Natural killer cell (primary cell): ENCODE measurements at regions not wholly inside any gene's neighbourhood (a gene's known extent, or its start where the extent isn't known, plus 50 kb on each side); places are given as distances from the start of the nearest gene placed in this dataset.

ENCODE experiments used
- ATAC-seq, 3 donors: fragments of 150-1000 bp in 2 of 3; fragments of 200-7000 bp in 1 of 3; cut with Tn5 transposase; 1 replicate in 1 of 3; 2 replicates in 2 of 3; pipeline ENCODE4 v1.10.0; 2021; ENCODE audit warnings: mild to moderate bottlenecking in 2 of 3, moderate library complexity in 2 of 3
- DNase-seq, 2 donors: peaks; one replicate each; pipeline versions ENCODE4 v3.0.0 to v3.0.0-alpha.2; 2013 to 2021; ENCODE audit warnings: mixed read lengths in 1 of 2
- H3K27ac ChIP-seq: one replicate; pipeline ENCODE4 v1.5.1; 2013; ENCODE audit warnings: mild to moderate bottlenecking, low read length
- H3K27me3 ChIP-seq: one replicate; pipeline ENCODE4 v1.6.1; 2013; ENCODE audit warnings: low read length; ENCODE audit not compliant: control insufficient read depth, insufficient read depth
- H3K36me3 ChIP-seq: one replicate; pipeline ENCODE4 v1.6.1; 2013; ENCODE audit warnings: low read length; ENCODE audit not compliant: control insufficient read depth, insufficient read depth
- H3K4me1 ChIP-seq: one replicate; pipeline ENCODE4 v1.6.1; 2013; ENCODE audit warnings: low read length; ENCODE audit not compliant: control insufficient read depth, insufficient read depth
- H3K4me3 ChIP-seq: one replicate; pipeline ENCODE4 v1.5.1; 2013; ENCODE audit warnings: low read length
- H3K9me3 ChIP-seq: one replicate; pipeline ENCODE4 v1.6.1; 2013; ENCODE audit warnings: low read length; ENCODE audit not compliant: control insufficient read depth, insufficient read depth
- H3K27ac Mint-ChIP-seq, 2 donors: one replicate each; pipeline ENCODE4 v1.8.0; 2022; ENCODE audit warnings: mild to moderate bottlenecking in 2 of 2, mixed read lengths in 2 of 2, moderate library complexity in 1 of 2
- H3K27me3 Mint-ChIP-seq, 2 donors: one replicate each; pipeline ENCODE4 v1.8.0; 2022; ENCODE audit warnings: low read depth in 2 of 2, mixed read lengths in 2 of 2
- H3K36me3 Mint-ChIP-seq: one replicate; pipeline ENCODE4 v1.8.0; 2022; ENCODE audit warnings: mixed read lengths
- H3K4me1 Mint-ChIP-seq, 2 donors: one replicate each; pipeline ENCODE4 v1.8.0; 2022; ENCODE audit warnings: mixed read lengths in 2 of 2
- H3K4me3 Mint-ChIP-seq: one replicate; pipeline ENCODE4 v1.8.0; 2022; ENCODE audit warnings: mild to moderate bottlenecking, moderate library complexity, mixed read lengths
- H3K9me3 Mint-ChIP-seq, 2 donors: one replicate each; pipeline ENCODE4 v1.8.0; 2022; ENCODE audit warnings: mixed read lengths in 2 of 2
- CTCF ChIP-seq: fragments of 200-600 bp; IDR thresholded peaks from one replicate; pipeline ENCODE4 v1.8.0; 2022; ENCODE audit warnings: antibody characterized with exemption
- WGBS: methylation state at CpG from one replicate; pipeline ENCODE4 v1.1.7; 2013; ENCODE audit warnings: missing lambda C conversion rate; ENCODE audit not compliant: insufficient coverage; 5-methylcytosine and 5-hydroxymethylcytosine counted together
- intact Hi-C: fragments of 100-400 bp; cut with micrococcal nuclease; formaldehyde crosslinking; loops from one replicate; pipeline ENCODE4 v1.14.2; 2022

GRCh38 chr2:118403658-118404451 lies 315.6 kb downstream of the INSIG2 start:
- no peaks in the 10 kb centered on the region for H3K27me3 ChIP-seq
- Mint-ChIP-seq H3K9me3 (peaks cover 3 to 6% of the 10 kb centered on the region in 2 donors), H3K4me3 (no peak overlapping the region), H3K27ac (no peak overlapping the region), H3K36me3 (no peaks in the 10 kb centered on the region), H3K27me3 (peaks cover 0 to 2% of the 10 kb centered on the region in 2 donors), H3K4me1 (no peaks in the 10 kb centered on the region)
- intact Hi-C loops: no loop called here
- no peak for TF ChIP-seq CTCF
- 69% methylated on average over 4 of the region's 5 CpGs for WGBS
- no peaks in the 10 kb centered on the region for H3K4me1 ChIP-seq
- no peaks in the 10 kb centered on the region for H3K9me3 ChIP-seq
- DNase-seq: no peak
- H3K36me3 ChIP-seq: no peaks in the 10 kb centered on the region
- ATAC-seq: no peak
- H3K27ac ChIP-seq: no peak overlapping the region
- H3K4me3 ChIP-seq: no peak overlapping the region

GRCh38 chr2:118388771-118389170 lies 300.5 kb downstream of the INSIG2 start:
- H3K4me1 Mint-ChIP-seq: no peaks in the 10 kb centered on the region
- ATAC-seq: no peak
- H3K4me3 ChIP-seq: no peak overlapping the region
- H3K27me3 ChIP-seq: no peaks in the 10 kb centered on the region
- peaks cover 0 to 3% of the 10 kb centered on the region in 2 donors for H3K9me3 Mint-ChIP-seq
- H3K27ac Mint-ChIP-seq: no peak overlapping the region
- H3K4me1 ChIP-seq: no peaks in the 10 kb centered on the region
- no peak for DNase-seq
- intact Hi-C loops: no loop called here
- no peaks in the 10 kb centered on the region for H3K9me3 ChIP-seq
- H3K36me3 ChIP-seq: no peaks in the 10 kb centered on the region
- 51% methylated on average over 2 of the region's 2 CpGs for WGBS
- no peak for TF ChIP-seq CTCF
- no peaks in the 10 kb centered on the region for H3K27me3 Mint-ChIP-seq
- no peak overlapping the region for H3K27ac ChIP-seq
- H3K4me3 Mint-ChIP-seq: no peak overlapping the region
- no peaks in the 10 kb centered on the region for H3K36me3 Mint-ChIP-seq

- no peak overlapping the region for H3K4me3 ChIP-seq
Measured at GRCh38 chr2:118387509-118387908, 299.2 kb downstream of the INSIG2 start.

More at GRCh38 chr2:118387509-118387908, 299.2 kb downstream of the INSIG2 start:
- H3K27ac ChIP-seq: no peak overlapping the region
- no peak for DNase-seq
- intact Hi-C loops: no loop called here
- Mint-ChIP-seq H3K27ac (no peak overlapping the region), H3K4me3 (no peak overlapping the region), H3K36me3 (no peaks in the 10 kb centered on the region), H3K27me3 (no peaks in the 10 kb centered on the region), H3K4me1 (no peaks in the 10 kb centered on the region), H3K9me3 (peaks cover 0 to 3% of the 10 kb centered on the region in 2 donors)
- 77% methylated on average over 1 of the region's 1 CpG for WGBS
- ATAC-seq: no peak
- H3K9me3 ChIP-seq: no peaks in the 10 kb centered on the region
- H3K36me3 ChIP-seq: no peaks in the 10 kb centered on the region
- TF ChIP-seq CTCF: no peak
- H3K27me3 ChIP-seq: no peaks in the 10 kb centered on the region
- no peaks in the 10 kb centered on the region for H3K4me1 ChIP-seq
